Neural cell (in vitro differentiated cells): ENCODE measurements at regions not wholly inside any gene's neighbourhood (a gene's known extent, or its start where the extent isn't known, plus 50 kb on each side); places are given as distances from the start of the nearest gene placed in this dataset.

ENCODE experiments used
- H2AFZ ChIP-seq: fragments of 200-600, 300-800 bp; sonication (generic), shearing (Covaris generic); 2 replicates; pipeline ENCODE4 v1.6.0; 2014; ENCODE audit warnings: low read depth, mild to moderate bottlenecking, antibody characterized with exemption, low read length, moderate library complexity
- H3F3A ChIP-seq: fragments of 200-600 bp; shearing (Covaris generic); 2 replicates; pipeline ENCODE4 v1.6.1; 2016; ENCODE audit warnings: mild to moderate bottlenecking, moderate library complexity, mixed read lengths, antibody characterized with exemption, low read length; ENCODE audit not compliant: insufficient read depth, poor library complexity, severe bottlenecking
- H3K27ac ChIP-seq: fragments of 200-600, 300-800 bp; sonication (generic), shearing (Covaris generic); 2 replicates; pipeline ENCODE4 v1.5.1; 2014; ENCODE audit warnings: mild to moderate bottlenecking, low read length, moderate library complexity
- H3K27me3 ChIP-seq: fragments of 300-800, 200-600 bp; sonication (generic), shearing (Covaris generic); 2 replicates; pipeline ENCODE4 v1.6.0; 2014; ENCODE audit warnings: mild to moderate bottlenecking, low read depth, low read length, moderate library complexity; ENCODE audit not compliant: insufficient read depth
- H3K36me3 ChIP-seq: fragments of 300-800, 200-600 bp; sonication (generic), shearing (Covaris generic); 2 replicates; pipeline ENCODE4 v1.5.1; 2014; ENCODE audit warnings: mild to moderate bottlenecking, antibody characterized with exemption, low read length, moderate library complexity; ENCODE audit not compliant: insufficient read depth
- H3K4me2 ChIP-seq: fragments of 300-800, 200-600 bp; sonication (generic), shearing (Covaris generic); 2 replicates; pipeline ENCODE4 v1.6.0; 2014; ENCODE audit warnings: mild to moderate bottlenecking, low read length
- H3K4me3 ChIP-seq: fragments of 300-800, 200-600 bp; sonication (generic), shearing (Covaris generic); 2 replicates; pipeline ENCODE4 v1.5.1; 2014; ENCODE audit warnings: mild to moderate bottlenecking, low read length, moderate library complexity
- H3K79me2 ChIP-seq: fragments of 200-600 bp; shearing (Covaris generic); replicated peaks from 2 replicates; pipeline ENCODE4 v1.6.0; 2014; ENCODE audit warnings: mild to moderate bottlenecking, low read length, moderate library complexity; ENCODE audit not compliant: insufficient read depth
- H3K9ac ChIP-seq: fragments of 300-800, 200-600 bp; sonication (generic), shearing (Covaris generic); 2 replicates; pipeline ENCODE4 v1.6.1; 2016; ENCODE audit warnings: mild to moderate bottlenecking, low read length, mixed read lengths
- H3K9me2 ChIP-seq: fragments of 200-600 bp; shearing (Covaris generic); 2 replicates; pipeline ENCODE4 v1.6.1; 2016; ENCODE audit warnings: mild to moderate bottlenecking, low read length, mixed read lengths; ENCODE audit not compliant: insufficient read depth
- H3K9me3 ChIP-seq: fragments of 200-600, 300-800 bp; sonication (generic), shearing (Covaris generic); 2 replicates; pipeline ENCODE4 v1.6.1; 2016; ENCODE audit warnings: mild to moderate bottlenecking, mixed run types, low read length, moderate library complexity, mixed read lengths
- H4K20me1 ChIP-seq: fragments of 200-600 bp; shearing (Covaris generic); 2 replicates; pipeline ENCODE4 v1.6.1; 2016; ENCODE audit warnings: mild to moderate bottlenecking, mixed run types; ENCODE audit not compliant: insufficient read depth
- EP300 ChIP-seq: fragments of 450-650 bp; conservative IDR thresholded peaks from 2 replicates; pipeline ENCODE4 v1.6.1; 2014; ENCODE audit warnings: antibody characterized with exemption, mild to moderate bottlenecking, moderate library complexity; ENCODE audit not compliant: poor library complexity, severe bottlenecking
- EZH2 ChIP-seq: fragments of 200-600, 300-800 bp; shearing (Covaris generic), sonication (generic); IDR thresholded peaks from 2 replicates; pipeline ENCODE4 v1.6.1; 2014; ENCODE audit warnings: antibody characterized with exemption, low read length, borderline replicate concordance, mild to moderate bottlenecking; ENCODE audit not compliant: insufficient read depth, poor library complexity, severe bottlenecking
- MXI1 ChIP-seq: fragments of 450-650 bp; conservative IDR thresholded peaks from 2 replicates; pipeline ENCODE4 v1.6.1; 2014; ENCODE audit warnings: antibody characterized with exemption, mild to moderate bottlenecking; ENCODE audit not compliant: poor library complexity, severe bottlenecking
- POLR2AphosphoS5 ChIP-seq: IDR thresholded peaks from 2 replicates; pipeline ENCODE4 v1.6.1; 2012
- RAD21 ChIP-seq: fragments of 450-650 bp; conservative IDR thresholded peaks from 2 replicates; pipeline ENCODE4 v1.6.1; 2014; ENCODE audit warnings: antibody characterized with exemption, mild to moderate bottlenecking, moderate library complexity
- SMC3 ChIP-seq: fragments of 450-650 bp; conservative IDR thresholded peaks from 2 replicates; pipeline ENCODE4 v1.6.1; 2014; ENCODE audit warnings: antibody characterized with exemption, mild to moderate bottlenecking, moderate library complexity; ENCODE audit not compliant: poor library complexity
- TAF1 ChIP-seq: IDR thresholded peaks from 2 replicates; pipeline ENCODE4 v1.6.1; 2012; ENCODE audit warnings: low read depth
- TF ChIP-seq, protein P1 (sequence below): fragments of 450-650 bp; IDR thresholded peaks from 2 replicates; pipeline ENCODE4 v1.5.1; 2014; ENCODE audit warnings: antibody characterized with exemption, mild to moderate bottlenecking, moderate library complexity; ENCODE audit not compliant: poor library complexity, severe bottlenecking
- TF ChIP-seq, protein P2 (sequence below): IDR thresholded peaks from 2 replicates; pipeline ENCODE4 v1.6.1; 2012; ENCODE audit warnings: borderline replicate concordance

DNA sequence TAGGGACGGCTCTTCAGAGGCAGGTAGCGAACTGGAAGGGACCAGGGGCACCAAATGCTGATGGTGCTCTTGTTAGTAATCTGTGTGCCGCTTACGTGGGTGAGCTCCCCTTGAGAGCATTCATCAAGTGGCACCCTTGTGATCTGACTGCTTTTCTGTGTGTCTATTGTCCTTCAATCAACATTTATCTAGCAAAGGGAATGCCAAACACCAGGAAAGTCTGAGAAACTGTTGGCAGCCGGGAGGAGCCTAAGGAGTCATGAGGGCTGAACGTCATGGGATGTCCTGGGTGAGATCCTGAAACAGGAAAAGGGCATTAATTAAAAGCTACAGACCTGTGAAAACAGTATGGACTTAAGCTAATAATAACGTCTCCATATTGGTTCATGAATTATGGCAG lies 733.1 kb downstream of the TYW1 start:
- Histone ChIP-seq H4K20me1 (no peaks in the 10 kb centered on the region), H3K9ac (no peak overlapping the region), H3K4me3 (no peak overlapping the region), H3K79me2 (no peaks in the 10 kb centered on the region), H3K9me2 (no peaks in the 10 kb centered on the region), H3K36me3 (no peaks in the 10 kb centered on the region), H3K9me3 (no peaks in the 10 kb centered on the region), H3K4me2 (no peak overlapping the region), H3K27me3 (no peaks in the 10 kb centered on the region), H3K27ac (no peak overlapping the region), H3F3A (no peaks in the 10 kb centered on the region), H2AFZ (no peak overlapping the region)
- TF ChIP-seq, protein P1, sequence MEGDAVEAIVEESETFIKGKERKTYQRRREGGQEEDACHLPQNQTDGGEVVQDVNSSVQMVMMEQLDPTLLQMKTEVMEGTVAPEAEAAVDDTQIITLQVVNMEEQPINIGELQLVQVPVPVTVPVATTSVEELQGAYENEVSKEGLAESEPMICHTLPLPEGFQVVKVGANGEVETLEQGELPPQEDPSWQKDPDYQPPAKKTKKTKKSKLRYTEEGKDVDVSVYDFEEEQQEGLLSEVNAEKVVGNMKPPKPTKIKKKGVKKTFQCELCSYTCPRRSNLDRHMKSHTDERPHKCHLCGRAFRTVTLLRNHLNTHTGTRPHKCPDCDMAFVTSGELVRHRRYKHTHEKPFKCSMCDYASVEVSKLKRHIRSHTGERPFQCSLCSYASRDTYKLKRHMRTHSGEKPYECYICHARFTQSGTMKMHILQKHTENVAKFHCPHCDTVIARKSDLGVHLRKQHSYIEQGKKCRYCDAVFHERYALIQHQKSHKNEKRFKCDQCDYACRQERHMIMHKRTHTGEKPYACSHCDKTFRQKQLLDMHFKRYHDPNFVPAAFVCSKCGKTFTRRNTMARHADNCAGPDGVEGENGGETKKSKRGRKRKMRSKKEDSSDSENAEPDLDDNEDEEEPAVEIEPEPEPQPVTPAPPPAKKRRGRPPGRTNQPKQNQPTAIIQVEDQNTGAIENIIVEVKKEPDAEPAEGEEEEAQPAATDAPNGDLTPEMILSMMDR = no peak
- no peak for TF ChIP-seq POLR2AphosphoS5
- TF ChIP-seq, protein P2, sequence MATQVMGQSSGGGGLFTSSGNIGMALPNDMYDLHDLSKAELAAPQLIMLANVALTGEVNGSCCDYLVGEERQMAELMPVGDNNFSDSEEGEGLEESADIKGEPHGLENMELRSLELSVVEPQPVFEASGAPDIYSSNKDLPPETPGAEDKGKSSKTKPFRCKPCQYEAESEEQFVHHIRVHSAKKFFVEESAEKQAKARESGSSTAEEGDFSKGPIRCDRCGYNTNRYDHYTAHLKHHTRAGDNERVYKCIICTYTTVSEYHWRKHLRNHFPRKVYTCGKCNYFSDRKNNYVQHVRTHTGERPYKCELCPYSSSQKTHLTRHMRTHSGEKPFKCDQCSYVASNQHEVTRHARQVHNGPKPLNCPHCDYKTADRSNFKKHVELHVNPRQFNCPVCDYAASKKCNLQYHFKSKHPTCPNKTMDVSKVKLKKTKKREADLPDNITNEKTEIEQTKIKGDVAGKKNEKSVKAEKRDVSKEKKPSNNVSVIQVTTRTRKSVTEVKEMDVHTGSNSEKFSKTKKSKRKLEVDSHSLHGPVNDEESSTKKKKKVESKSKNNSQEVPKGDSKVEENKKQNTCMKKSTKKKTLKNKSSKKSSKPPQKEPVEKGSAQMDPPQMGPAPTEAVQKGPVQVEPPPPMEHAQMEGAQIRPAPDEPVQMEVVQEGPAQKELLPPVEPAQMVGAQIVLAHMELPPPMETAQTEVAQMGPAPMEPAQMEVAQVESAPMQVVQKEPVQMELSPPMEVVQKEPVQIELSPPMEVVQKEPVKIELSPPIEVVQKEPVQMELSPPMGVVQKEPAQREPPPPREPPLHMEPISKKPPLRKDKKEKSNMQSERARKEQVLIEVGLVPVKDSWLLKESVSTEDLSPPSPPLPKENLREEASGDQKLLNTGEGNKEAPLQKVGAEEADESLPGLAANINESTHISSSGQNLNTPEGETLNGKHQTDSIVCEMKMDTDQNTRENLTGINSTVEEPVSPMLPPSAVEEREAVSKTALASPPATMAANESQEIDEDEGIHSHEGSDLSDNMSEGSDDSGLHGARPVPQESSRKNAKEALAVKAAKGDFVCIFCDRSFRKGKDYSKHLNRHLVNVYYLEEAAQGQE = no peak
- TF ChIP-seq SMC3 = no peak
- TF ChIP-seq EZH2 = no peak
- TF ChIP-seq MXI1 = no peak
- no peak for TF ChIP-seq EP300

DNA sequence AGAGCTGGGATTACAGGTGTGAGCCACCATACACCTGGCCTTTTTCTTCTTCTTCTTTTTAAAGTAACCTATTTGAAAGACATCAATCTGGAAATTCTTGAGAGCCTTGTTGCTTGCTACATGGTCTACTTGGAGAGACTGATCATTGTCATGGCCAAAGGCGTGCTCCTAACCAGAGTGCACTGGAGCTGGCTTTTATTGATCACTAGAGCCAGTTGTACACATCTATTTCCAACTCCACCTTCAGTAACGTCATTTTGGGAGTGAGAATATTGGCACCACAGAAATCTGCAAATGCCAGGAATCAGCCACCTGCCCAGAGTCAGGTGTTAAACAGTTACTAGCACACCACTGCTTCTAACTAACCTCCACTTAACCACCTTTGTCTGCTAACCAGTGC lies 735.1 kb downstream of the TYW1 start:
- Histone ChIP-seq H3K27me3 (no peaks in the 10 kb centered on the region), H3K4me2 (no peak overlapping the region), H3K9me3 (no peaks in the 10 kb centered on the region), H2AFZ (no peak overlapping the region), H4K20me1 (no peaks in the 10 kb centered on the region), H3K36me3 (no peaks in the 10 kb centered on the region), H3F3A (no peaks in the 10 kb centered on the region), H3K9ac (no peak overlapping the region), H3K79me2 (no peaks in the 10 kb centered on the region), H3K4me3 (no peak overlapping the region), H3K27ac (no peak overlapping the region), H3K9me2 (no peaks in the 10 kb centered on the region)
- TF ChIP-seq RAD21 (no peak), POLR2AphosphoS5 (no peak), MXI1 (no peak), EP300 (no peak), SMC3 (no peak), EZH2 (no peak), TAF1 (no peak)
- TF ChIP-seq, protein P1 = no peak
- TF ChIP-seq, protein P2 = no peak
